ENCODE measurements at regions not wholly inside any gene's neighbourhood (a gene's known extent, or its start where the extent isn't known, plus 50 kb on each side); places are given as distances from the start of the nearest gene placed in this dataset.

- DNase-seq, result no peak
Measured at GRCh38 chr10:49463605-49464004, 67.7 kb upstream of the DRGX start.

- DNase-seq, result no peak
Measured at GRCh38 chr10:49458869-49459268, 63.0 kb upstream of the DRGX start.

DNA sequence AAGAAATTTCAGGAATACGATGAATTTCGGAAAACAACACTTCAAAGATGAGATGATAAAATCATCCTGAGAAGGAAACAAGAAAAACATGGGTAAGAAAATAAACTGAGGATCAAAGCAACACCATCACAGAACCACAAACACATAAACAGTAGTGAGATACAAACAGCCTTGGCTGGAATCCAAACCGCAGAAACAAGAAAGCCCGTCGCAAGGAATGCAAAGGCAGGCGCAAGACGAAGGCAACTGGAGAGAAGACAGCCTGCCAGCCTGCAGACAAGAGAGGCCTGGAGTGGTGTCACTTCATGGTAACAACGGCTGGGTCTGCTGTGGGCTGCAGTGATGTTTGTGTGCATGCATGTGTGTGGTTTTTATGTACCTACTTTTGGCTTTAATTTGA is 61.8 kb upstream of the DRGX start:
- DNase-seq, result peak; percentile 14

- DNase-seq, result peak; percentile 2
Measured at GRCh38 chr10:49448924-49449323, 53.0 kb upstream of the DRGX start.

DNA sequence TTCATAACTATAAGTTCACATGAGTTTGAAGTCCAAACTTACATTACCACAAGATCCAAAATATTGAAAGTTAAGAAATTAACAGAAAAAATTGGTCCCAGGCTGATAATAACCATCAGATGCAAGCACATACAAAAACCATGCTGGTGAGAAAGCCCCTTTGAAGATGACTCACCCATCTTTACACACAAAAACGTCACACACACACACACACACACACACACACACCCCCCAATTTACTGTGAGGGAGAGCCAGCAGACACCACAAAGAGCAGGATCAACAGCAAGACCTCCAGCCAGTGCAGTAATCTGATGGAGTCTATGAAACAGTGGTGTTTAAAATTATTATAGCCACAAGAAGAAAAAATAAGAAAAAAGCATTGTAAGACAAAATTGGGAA is 50.1 kb upstream of the DRGX start:
- peak; percentile 29 for DNase-seq
